Kidney (tissue), 13 donors: ENCODE measurements at regions not wholly inside any gene's neighbourhood (a gene's known extent, or its start where the extent isn't known, plus 50 kb on each side); places are given as distances from the start of the nearest gene placed in this dataset.

Experiments used
- DNase-seq, 5 donors: peaks; one replicate each; pipeline ENCODE4 v3.0.0-alpha.2; 2013 to 2020
- FAIRE-seq: peaks from 2 replicates; lab custom pipeline; 2012; peaks lifted over from hg19 to GRCh38; lab: Jason Lieb, UNC
- H3K27ac ChIP-seq, 2 donors: one replicate each; pipeline ENCODE4 v1.7.0; 2013; ENCODE audit warnings: low read depth in 2 of 2, low read length in 2 of 2, inconsistent platforms in 1 of 2
- H3K27me3 ChIP-seq: one replicate; pipeline ENCODE4 v1.7.1; 2013; ENCODE audit warnings: low read length, inconsistent platforms; ENCODE audit not compliant: control insufficient read depth, insufficient read depth
- H3K36me3 ChIP-seq, 3 donors: one replicate each; pipeline versions ENCODE4 v1.7.0 to v1.7.1; 2013; ENCODE audit warnings: low read length in 3 of 3, control low read depth in 1 of 3, inconsistent platforms in 1 of 3; ENCODE audit not compliant: insufficient read depth in 3 of 3, control insufficient read depth in 2 of 3
- H3K4me1 ChIP-seq, 3 donors: one replicate each; pipeline versions ENCODE4 v1.7.0 to v1.7.1; 2013; ENCODE audit warnings: low read length in 3 of 3, inconsistent platforms in 1 of 3, low read depth in 1 of 3; ENCODE audit not compliant: control insufficient read depth in 2 of 3, insufficient read depth in 2 of 3
- H3K4me3 ChIP-seq, 3 donors: one replicate each; pipeline versions ENCODE4 v1.7.0 to v1.8.1; 2013; ENCODE audit warnings: low read length in 3 of 3, control low read depth in 1 of 3, inconsistent platforms in 1 of 3
- H3K9ac ChIP-seq, 3 donors: one replicate each; pipeline versions ENCODE4 v1.7.0 to v1.7.1; 2013; ENCODE audit warnings: low read length in 3 of 3, control low read depth in 1 of 3, inconsistent platforms in 1 of 3
- H3K9me3 ChIP-seq, 3 donors: one replicate each; pipeline versions ENCODE4 v1.7.0 to v1.7.1; 2013; ENCODE audit warnings: low read length in 3 of 3, control low read depth in 1 of 3, inconsistent platforms in 1 of 3; ENCODE audit not compliant: control insufficient read depth in 2 of 3, insufficient read depth in 1 of 3
- intact Hi-C: fragments of 100-400 bp; cut with DNase I; formaldehyde crosslinking; loops from one replicate; pipeline ENCODE4 v1.11.1; 2022
- TF ChIP-seq, protein P1 (sequence below): IDR thresholded peaks from 3 replicates; pipeline ENCODE4 v1.5.1; 2012; ENCODE audit warnings: mild to moderate bottlenecking, moderate library complexity, borderline replicate concordance; ENCODE audit not compliant: insufficient read depth; ENCODE audit errors: extremely low read depth
- donor health status: control.
- donor health status: control.
- donor health status: control.
- donor health status: control.
- donor health status: control.
- donor health status: DM: yes; HTN: yes; CAD: no.
- donor health status: Normal renal cell carcinoma (clear cell type).

DNA sequence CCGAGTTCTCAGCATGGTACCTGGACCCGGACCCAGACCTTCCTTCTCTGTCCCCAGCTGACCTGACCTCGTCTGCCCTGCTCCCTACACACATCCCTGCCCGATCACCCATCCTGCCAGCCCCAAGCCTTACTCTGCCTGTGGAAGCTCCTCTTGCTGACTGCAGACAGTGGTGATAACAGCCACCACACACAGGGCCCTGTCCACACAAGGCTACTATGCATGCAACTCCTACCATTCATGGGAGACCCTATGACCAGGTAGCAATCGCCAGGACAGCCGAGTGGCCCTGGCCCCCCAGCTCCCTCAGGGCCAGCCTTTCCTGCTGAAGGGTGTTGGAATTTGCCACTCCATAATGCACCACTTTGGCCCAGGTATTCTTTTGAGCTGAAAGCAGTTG is 233.6 kb downstream of the BRD1 start:
- DNase-seq (peak in 1 of 5 donors; percentile 39), FAIRE-seq (no peak)
- H3K27ac ChIP-seq = no peak overlapping the region

DNA sequence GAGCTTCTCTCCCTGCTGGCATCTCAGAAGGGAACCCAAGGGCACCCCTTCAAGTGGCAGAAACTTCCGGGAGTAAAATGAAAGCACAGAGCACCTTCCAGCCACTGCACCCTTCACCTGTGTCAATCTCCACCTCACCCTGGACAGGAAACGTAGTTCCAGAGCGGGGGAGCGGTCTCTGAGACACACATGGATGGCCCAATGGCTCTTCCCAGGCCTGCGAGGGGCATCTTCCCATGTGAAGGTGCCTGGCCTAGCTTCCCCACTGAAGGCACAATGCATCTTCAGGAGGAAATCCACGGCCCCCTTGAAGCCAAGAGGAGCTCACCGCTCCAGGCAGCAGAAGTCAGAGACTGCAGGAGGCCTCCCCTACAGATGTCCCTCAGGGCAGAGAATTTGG is 234.2 kb downstream of the BRD1 start:
- Histone ChIP-seq H3K36me3 (no peaks in the 10 kb centered on the region), H3K27ac (peak overlapping the region in 1 of 2 donors; percentile 7), H3K9me3 (peaks cover 3 to 7% (median 4%) of the 10 kb centered on the region in 3 donors), H3K27me3 (no peaks in the 10 kb centered on the region), H3K4me1 (no peaks in the 10 kb centered on the region), H3K9ac (no peak overlapping the region), H3K4me3 (no peak overlapping the region)
- DNase-seq = peak in 1 of 5 donors; percentile 33
- FAIRE-seq = no peak
- intact Hi-C loops = no loop called here
- TF ChIP-seq, protein P1, sequence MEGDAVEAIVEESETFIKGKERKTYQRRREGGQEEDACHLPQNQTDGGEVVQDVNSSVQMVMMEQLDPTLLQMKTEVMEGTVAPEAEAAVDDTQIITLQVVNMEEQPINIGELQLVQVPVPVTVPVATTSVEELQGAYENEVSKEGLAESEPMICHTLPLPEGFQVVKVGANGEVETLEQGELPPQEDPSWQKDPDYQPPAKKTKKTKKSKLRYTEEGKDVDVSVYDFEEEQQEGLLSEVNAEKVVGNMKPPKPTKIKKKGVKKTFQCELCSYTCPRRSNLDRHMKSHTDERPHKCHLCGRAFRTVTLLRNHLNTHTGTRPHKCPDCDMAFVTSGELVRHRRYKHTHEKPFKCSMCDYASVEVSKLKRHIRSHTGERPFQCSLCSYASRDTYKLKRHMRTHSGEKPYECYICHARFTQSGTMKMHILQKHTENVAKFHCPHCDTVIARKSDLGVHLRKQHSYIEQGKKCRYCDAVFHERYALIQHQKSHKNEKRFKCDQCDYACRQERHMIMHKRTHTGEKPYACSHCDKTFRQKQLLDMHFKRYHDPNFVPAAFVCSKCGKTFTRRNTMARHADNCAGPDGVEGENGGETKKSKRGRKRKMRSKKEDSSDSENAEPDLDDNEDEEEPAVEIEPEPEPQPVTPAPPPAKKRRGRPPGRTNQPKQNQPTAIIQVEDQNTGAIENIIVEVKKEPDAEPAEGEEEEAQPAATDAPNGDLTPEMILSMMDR = no peak

More for the DNA sequence above, 233.6 kb downstream of the BRD1 start:
- intact Hi-C loops = no loop called here
- Histone ChIP-seq H3K9ac (no peak overlapping the region), H3K36me3 (no peaks in the 10 kb centered on the region), H3K4me3 (no peak overlapping the region), H3K9me3 (peaks cover 3 to 7% (median 4%) of the 10 kb centered on the region in 3 donors), H3K27me3 (no peaks in the 10 kb centered on the region), H3K4me1 (no peaks in the 10 kb centered on the region)
- TF ChIP-seq, protein P1 = no peak

DNA sequence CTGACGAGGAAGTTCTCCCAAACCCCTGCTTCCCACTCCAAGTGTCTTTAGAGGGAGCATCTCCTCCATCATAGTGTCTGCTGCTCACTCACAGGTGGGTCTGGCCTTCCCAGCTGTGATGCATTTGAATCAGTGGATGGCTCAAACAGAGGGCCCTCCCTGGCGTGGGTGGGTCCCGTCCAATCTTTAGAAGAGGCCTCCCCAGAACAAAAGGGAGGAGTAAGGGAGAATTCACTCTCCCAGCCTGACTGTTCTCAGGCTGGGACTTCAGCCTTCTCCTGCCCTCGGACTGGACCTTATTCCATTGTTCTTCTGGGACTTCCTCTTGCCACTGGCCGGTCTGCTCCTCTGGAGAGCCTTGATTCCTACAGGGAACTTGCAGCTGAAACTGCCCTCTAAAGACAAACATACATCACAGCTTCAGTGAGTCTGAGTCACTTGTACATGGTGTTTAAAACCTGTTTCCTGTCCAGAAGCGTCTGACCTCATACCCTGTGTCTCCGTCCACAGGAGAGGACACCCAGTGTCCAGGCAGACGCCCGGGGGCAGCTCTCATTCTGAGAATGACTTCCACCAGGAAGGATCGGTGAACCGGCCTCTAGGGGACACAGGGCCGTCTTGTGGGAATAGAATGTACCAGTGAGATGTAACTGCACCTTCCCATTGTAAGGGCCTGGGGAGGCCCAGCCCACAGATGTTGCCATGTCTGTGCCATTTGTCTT is 234.7 kb downstream of the BRD1 start:
- Histone ChIP-seq H3K4me3 (no peak overlapping the region), H3K36me3 (no peaks in the 10 kb centered on the region), H3K9ac (no peak overlapping the region), H3K27ac (peak overlapping the region in 1 of 2 donors; percentile 7), H3K9me3 (peaks cover 3 to 7% (median 4%) of the 10 kb centered on the region in 3 donors), H3K4me1 (no peaks in the 10 kb centered on the region), H3K27me3 (no peaks in the 10 kb centered on the region)
- DNase-seq (peak in 1 of 5 donors; percentile 40), FAIRE-seq (no peak)
- intact Hi-C loops = no loop called here
- TF ChIP-seq, protein P1 = no peak
